ENCODE measurements at regions not wholly inside any gene's neighbourhood (a gene's known extent, or its start where the extent isn't known, plus 50 kb on each side); places are given as distances from the start of the nearest gene placed in this dataset.
"Not testable (repeated sequence)": the region's sequence is repeated elsewhere in the genome, so short reads cannot be mapped to it uniquely, and the experiment has no call there.

- no peaks in the 10 kb centered on the region for H3F3A ChIP-seq (ENCODE audit: low read depth)
- H3K36me3 ChIP-seq (ENCODE audit: insufficient read depth, low read length), result no peaks in the 10 kb centered on the region
- no peak overlapping the region for H2AFZ ChIP-seq (ENCODE audit: low read length)
- no peaks in the 10 kb centered on the region for H3K4me1 ChIP-seq (ENCODE audit: insufficient read depth, low read length, poor library complexity, severe bottlenecking)
- H3K9me2 ChIP-seq (replicated peaks; ENCODE audit: low read depth, low read length), result no peaks in the 10 kb centered on the region
- no peaks in the 10 kb centered on the region for H3K79me2 ChIP-seq (ENCODE audit: insufficient read depth, low read length)
- TF ChIP-seq EZH2phosphoT487 (IDR thresholded peaks at IDR 0.05; ENCODE audit: borderline replicate concordance), result no peak
- TF ChIP-seq, protein P1, sequence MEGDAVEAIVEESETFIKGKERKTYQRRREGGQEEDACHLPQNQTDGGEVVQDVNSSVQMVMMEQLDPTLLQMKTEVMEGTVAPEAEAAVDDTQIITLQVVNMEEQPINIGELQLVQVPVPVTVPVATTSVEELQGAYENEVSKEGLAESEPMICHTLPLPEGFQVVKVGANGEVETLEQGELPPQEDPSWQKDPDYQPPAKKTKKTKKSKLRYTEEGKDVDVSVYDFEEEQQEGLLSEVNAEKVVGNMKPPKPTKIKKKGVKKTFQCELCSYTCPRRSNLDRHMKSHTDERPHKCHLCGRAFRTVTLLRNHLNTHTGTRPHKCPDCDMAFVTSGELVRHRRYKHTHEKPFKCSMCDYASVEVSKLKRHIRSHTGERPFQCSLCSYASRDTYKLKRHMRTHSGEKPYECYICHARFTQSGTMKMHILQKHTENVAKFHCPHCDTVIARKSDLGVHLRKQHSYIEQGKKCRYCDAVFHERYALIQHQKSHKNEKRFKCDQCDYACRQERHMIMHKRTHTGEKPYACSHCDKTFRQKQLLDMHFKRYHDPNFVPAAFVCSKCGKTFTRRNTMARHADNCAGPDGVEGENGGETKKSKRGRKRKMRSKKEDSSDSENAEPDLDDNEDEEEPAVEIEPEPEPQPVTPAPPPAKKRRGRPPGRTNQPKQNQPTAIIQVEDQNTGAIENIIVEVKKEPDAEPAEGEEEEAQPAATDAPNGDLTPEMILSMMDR (conservative IDR thresholded peaks at IDR 0.05; ENCODE audit: low read length), result no peak
- H3K27me3 ChIP-seq (ENCODE audit: insufficient read depth, low read length, poor library complexity, severe bottlenecking), result no peaks in the 10 kb centered on the region
- no peaks in the 10 kb centered on the region for H4K20me1 ChIP-seq (ENCODE audit: insufficient read depth, low read length, poor library complexity, severe bottlenecking)
- H3K9ac ChIP-seq (ENCODE audit: low read depth, low read length, poor library complexity, severe bottlenecking), result no peak overlapping the region
- no peaks in the 10 kb centered on the region for H3K9me3 ChIP-seq (ENCODE audit: insufficient read depth, low read depth, low read length)
- no peak overlapping the region for H3K4me3 ChIP-seq (ENCODE audit: low read length, poor library complexity, severe bottlenecking)
- H3K4me2 ChIP-seq (ENCODE audit: low read depth, low read length, poor library complexity, severe bottlenecking), result no peak overlapping the region
These were observed 220.9 kb upstream of the TUT7 start for GRCh38 chr9:86575137-86575536.

DNA sequence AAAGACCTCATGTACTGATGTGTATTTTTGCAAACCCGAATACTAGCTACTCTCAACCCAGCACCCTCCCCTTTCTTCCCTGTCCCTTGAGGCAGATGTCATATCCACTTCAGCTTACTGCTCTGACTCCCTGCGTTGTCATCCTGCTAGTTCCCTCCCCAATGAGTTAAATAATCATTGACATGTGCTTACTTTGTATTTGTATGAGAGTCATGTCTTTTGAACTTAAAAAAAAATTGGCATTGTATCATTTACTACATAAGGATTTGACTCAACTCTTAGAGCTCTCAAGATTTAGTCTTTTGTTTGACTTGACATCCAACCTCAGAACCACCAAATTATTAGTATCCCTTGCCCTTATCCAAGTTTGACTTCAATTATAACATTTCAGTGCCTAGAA lies 219.7 kb upstream of the TUT7 start:
- H3K4me1 ChIP-seq (ENCODE audit: insufficient read depth, low read length, poor library complexity, severe bottlenecking), result no peaks in the 10 kb centered on the region
- H3K9me3 ChIP-seq (ENCODE audit: insufficient read depth, low read depth, low read length), result no peaks in the 10 kb centered on the region; the same call in 1 of the 2 replicates
- no peak overlapping the region for H3K4me3 ChIP-seq (ENCODE audit: low read length, poor library complexity, severe bottlenecking)

DNA sequence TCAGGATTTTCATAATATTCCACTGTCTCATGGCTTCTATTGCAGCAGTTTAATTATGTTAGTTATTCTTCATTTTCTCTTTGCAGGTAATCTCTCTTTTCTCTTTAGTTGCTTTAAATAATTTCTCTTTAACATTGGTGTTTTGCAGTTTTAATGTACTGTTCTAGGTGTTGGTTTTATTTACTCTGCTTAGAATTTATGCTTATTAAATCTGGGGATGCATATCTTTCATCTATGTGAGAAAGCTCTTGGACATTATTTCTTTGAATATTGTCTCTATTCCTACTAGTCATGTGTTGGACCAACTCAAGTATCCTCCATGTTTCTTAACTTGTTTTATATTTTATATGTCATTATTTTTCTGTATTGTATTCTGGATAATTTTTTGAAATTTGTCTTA lies 218.7 kb upstream of the TUT7 start:
- no peak overlapping the region for H3K9ac ChIP-seq (ENCODE audit: low read depth, low read length, poor library complexity, severe bottlenecking)
- H3K4me1 ChIP-seq (ENCODE audit: insufficient read depth, low read length, poor library complexity, severe bottlenecking), result no peaks in the 10 kb centered on the region
- no peaks in the 10 kb centered on the region for H3K9me2 ChIP-seq (replicated peaks; ENCODE audit: low read depth, low read length)
- no peak overlapping the region for H2AFZ ChIP-seq (ENCODE audit: low read length)
- H4K20me1 ChIP-seq (ENCODE audit: insufficient read depth, low read length, poor library complexity, severe bottlenecking), result no peaks in the 10 kb centered on the region
- no peaks in the 10 kb centered on the region for H3K36me3 ChIP-seq (ENCODE audit: insufficient read depth, low read length)
- H3K79me2 ChIP-seq (ENCODE audit: insufficient read depth, low read length), result no peaks in the 10 kb centered on the region
- H3K27me3 ChIP-seq (ENCODE audit: insufficient read depth, low read length, poor library complexity, severe bottlenecking), result no peaks in the 10 kb centered on the region
- no peak overlapping the region for H3K4me3 ChIP-seq (ENCODE audit: low read length, poor library complexity, severe bottlenecking)
- TF ChIP-seq EZH2phosphoT487 (IDR thresholded peaks at IDR 0.05; ENCODE audit: borderline replicate concordance), result no peak
- TF ChIP-seq, protein P1 (conservative IDR thresholded peaks at IDR 0.05; ENCODE audit: low read length), result no peak
- H3K9me3 ChIP-seq (ENCODE audit: insufficient read depth, low read depth, low read length), result no peaks in the 10 kb centered on the region; the same call in 1 of the 2 replicates
- H3F3A ChIP-seq (ENCODE audit: low read depth), result no peaks in the 10 kb centered on the region
- no peak overlapping the region for H3K4me2 ChIP-seq (ENCODE audit: low read depth, low read length, poor library complexity, severe bottlenecking)

More for the DNA sequence above, 219.7 kb upstream of the TUT7 start:
- Histone ChIP-seq H4K20me1 (ENCODE audit: insufficient read depth, low read length, poor library complexity, severe bottlenecking) (no peaks in the 10 kb centered on the region), H3K4me2 (ENCODE audit: low read depth, low read length, poor library complexity, severe bottlenecking) (no peak overlapping the region), H3K9me2 (replicated peaks; ENCODE audit: low read depth, low read length) (no peaks in the 10 kb centered on the region), H3F3A (ENCODE audit: low read depth) (no peaks in the 10 kb centered on the region), H3K36me3 (ENCODE audit: insufficient read depth, low read length) (no peaks in the 10 kb centered on the region), H3K27me3 (ENCODE audit: insufficient read depth, low read length, poor library complexity, severe bottlenecking) (no peaks in the 10 kb centered on the region), H3K9ac (ENCODE audit: low read depth, low read length, poor library complexity, severe bottlenecking) (no peak overlapping the region), H3K79me2 (ENCODE audit: insufficient read depth, low read length) (no peaks in the 10 kb centered on the region), H2AFZ (ENCODE audit: low read length) (no peak overlapping the region)
- TF ChIP-seq, protein P1 (conservative IDR thresholded peaks at IDR 0.05; ENCODE audit: low read length), result no peak
- no peak for TF ChIP-seq EZH2phosphoT487 (IDR thresholded peaks at IDR 0.05; ENCODE audit: borderline replicate concordance)

DNA sequence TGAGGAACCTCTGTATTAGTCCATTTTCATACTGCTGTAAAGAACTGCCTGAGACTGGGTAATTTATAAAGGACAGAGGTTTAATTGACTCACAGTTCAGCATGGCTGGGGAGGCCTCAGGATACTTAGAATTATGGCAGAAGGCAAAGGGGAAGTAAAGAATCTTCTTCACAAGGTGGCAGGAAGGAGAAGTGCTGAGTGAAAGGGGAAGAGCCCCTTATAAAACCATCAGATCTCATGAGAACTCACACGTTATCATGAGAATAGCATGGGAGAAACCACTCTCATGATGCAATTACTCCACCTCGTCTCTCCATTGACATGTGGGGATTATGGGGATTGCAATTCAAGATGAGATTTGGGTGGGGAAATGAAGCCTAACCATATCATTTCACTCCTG lies 211.4 kb upstream of the TUT7 start:
- H3K36me3 ChIP-seq (ENCODE audit: insufficient read depth, low read length); H4K20me1 ChIP-seq (ENCODE audit: insufficient read depth, low read length, poor library complexity, severe bottlenecking); H2AFZ ChIP-seq (ENCODE audit: low read length); H3K79me2 ChIP-seq (ENCODE audit: insufficient read depth, low read length); H3K4me3 ChIP-seq (ENCODE audit: low read length, poor library complexity, severe bottlenecking); H3K4me2 ChIP-seq (ENCODE audit: low read depth, low read length, poor library complexity, severe bottlenecking); H3F3A ChIP-seq (ENCODE audit: low read depth); H3K9ac ChIP-seq (ENCODE audit: low read depth, low read length, poor library complexity, severe bottlenecking); H3K27me3 ChIP-seq (ENCODE audit: insufficient read depth, low read length, poor library complexity, severe bottlenecking); H3K9me3 ChIP-seq (ENCODE audit: insufficient read depth, low read depth, low read length); H3K4me1 ChIP-seq (ENCODE audit: insufficient read depth, low read length, poor library complexity, severe bottlenecking); H3K9me2 ChIP-seq (replicated peaks; ENCODE audit: low read depth, low read length): not testable (repeated sequence)

Measured in Loucy (cell line).